ENCODE measurements at regions not wholly inside any gene's neighbourhood (a gene's known extent, or its start where the extent isn't known, plus 50 kb on each side); places are given as distances from the start of the nearest gene placed in this dataset.

DNA sequence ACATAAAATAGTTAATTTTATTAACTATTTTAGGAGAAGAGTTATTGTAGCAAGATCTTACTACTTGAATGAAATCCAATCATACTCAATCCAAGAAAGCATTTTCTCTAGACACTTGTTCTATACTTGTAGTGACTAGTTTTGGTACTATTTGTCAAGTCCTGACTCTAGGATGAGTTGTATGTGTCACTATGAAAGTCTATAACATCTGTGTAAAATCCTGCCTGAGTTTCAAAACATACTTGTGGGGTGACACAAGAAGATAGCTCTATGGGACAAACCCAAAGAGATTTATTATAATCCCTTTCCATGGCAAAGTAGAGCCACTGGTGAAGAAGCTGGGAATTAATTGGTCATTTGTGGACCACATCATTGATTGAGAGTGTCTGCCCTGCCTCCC, 1042.2 kb upstream of the ADGRL4 start:
- TF ChIP-seq CTCF (IDR thresholded peaks at IDR 0.05; ENCODE audit: low read length), result no peak
- no peak for TF ChIP-seq EZH2 (IDR thresholded peaks at IDR 0.05; ENCODE audit: borderline replicate concordance, low read length)
